Dedifferentiated amniotic fluid mesenchymal stem cell (primary cell): ENCODE measurements at regions not wholly inside any gene's neighbourhood (a gene's known extent, or its start where the extent isn't known, plus 50 kb on each side); places are given as distances from the start of the nearest gene placed in this dataset.

Experiments
- DNase-seq: peaks from one replicate; pipeline ENCODE4 v3.0.0-alpha.2; 2016; ENCODE audit errors: extremely low spot score

DNA sequence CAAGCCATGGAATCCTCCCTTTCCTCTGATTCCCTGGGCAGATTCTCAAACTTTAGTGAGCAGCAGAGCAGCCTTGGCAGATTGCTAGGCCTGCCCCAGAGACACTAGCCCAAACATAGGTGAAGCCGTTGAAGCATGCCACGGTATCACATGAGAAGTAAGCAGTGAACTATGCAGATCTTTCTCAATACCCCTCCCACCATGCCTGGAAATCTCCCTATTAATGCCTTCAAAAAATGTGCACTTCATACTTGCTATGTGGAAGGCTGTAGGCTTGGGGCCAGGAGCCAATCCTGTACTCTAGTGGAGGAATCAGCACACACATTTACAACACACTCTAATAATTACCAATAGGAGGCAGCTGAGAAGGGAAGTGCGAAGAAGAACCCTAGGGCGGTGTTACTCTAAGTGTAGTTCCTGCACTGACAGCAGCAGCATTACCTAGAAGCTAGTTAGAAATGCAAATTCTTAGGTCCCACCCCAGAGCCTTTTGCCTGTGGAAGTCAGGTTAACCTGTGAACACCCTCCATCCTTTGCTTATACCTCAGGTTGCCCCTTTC, 305.1 kb upstream of the SPRED2 start:
- DNase-seq, result no peak

DNA sequence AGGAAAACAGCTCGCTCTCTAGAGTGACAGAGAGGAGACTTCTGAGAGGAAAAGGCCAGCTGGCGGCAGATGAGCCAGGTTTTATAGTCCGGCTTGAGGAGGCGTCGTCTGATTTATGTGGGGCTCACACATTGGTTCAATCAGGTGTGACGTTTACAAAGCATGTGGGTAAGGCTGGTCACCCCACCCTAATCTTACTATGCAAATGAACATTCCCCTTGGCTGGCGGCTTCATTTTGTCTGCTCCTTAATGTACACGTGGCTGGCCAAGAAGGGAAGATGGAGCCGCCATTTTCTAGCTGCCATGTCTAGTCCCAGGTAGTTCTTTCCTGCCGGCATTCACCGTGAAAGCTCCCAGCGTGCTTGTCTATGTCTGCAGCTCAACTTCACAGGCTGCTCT, 299.1 kb upstream of the SPRED2 start:
- DNase-seq, result no peak

DNA sequence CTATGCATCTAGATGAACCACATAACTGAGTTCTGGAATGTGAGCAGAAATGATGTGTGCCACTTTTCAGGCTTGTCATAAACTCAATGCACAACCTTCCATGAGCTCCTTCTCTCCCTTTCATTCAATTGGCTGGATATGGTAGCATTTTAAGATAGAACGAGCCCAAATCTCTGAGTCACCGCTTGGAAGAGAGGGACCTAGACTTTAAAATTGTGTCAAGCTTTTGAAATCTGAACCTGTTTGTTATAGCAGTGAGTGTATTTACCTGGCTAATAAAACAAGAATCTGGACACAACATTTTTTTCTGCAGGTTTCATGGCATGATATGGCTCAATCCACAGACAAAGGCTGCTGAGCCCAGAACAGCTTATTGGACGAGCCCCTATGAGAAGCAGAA, 297.8 kb upstream of the SPRED2 start:
- no peak for DNase-seq

DNA sequence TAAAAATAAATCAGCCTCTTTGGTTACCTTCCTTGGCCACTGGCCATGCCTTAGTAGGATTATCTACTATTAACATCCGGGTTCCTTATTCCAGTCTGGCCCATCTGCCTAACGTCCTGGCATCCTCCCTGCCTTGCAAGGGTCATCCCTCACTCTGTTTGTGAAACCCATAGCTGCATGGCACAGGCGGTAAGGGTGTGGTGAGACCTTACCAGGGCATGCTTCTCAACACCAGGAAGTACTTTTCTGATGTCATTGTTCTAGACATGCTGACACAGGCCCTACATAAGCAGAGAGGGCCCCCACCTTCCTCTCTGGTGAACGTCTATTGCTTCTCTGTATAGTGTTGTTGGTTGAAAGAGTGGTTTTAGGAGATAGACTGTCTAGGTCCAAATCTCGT, 296.8 kb upstream of the SPRED2 start:
- no peak for DNase-seq

DNA sequence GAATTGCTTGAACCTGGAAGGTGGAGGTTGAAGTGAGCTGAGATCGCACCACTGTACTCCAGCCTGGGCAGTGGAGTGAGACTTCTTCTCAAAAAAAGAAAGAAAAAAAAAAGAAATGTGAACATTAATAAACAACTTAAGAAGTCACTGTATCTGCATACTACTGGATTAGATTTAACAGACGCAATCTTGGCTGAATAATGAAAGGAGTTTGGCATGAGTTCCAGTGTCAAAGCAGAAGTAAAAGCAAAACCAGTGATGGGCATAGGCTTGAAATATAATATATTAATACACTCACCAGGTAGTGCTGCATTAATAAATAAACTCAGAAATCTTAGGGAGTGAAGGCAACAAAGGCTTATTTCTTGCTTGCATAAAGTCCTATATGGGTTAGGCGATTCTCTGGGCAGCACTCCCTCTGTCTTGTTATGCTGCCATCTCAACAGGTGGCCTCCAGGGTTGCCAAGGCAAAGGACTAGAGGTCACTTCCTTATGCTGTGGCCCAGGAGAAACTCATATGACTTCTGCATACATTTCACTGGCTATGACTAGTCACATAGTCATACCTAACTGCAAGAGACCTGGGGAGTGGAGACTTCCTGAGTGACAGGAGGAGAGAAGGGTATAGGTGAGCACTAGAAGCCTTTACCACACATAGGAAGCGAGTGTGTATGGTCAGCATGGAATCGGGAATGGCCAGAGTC, 296.2 kb upstream of the SPRED2 start:
- DNase-seq, result no peak

DNA sequence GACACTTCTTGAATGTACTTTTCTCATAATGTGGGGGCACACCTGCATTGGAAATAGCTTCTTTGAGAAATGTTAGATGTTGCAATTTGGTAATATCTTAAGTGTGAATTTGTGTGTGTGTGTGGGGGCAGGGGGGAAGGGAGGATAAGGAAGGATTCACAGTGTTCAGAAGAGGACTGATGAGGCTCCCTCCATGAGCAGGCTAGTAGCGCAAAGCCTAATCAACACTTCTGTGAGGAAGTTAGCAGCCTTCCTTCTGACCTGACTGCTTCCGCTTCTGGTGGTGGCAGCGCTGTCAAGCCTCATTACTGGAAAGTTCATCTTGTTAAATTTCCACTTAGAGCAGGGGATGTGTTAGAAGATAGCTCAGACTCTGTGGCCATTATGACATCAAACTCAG, 295.4 kb upstream of the SPRED2 start:
- no peak for DNase-seq

DNA sequence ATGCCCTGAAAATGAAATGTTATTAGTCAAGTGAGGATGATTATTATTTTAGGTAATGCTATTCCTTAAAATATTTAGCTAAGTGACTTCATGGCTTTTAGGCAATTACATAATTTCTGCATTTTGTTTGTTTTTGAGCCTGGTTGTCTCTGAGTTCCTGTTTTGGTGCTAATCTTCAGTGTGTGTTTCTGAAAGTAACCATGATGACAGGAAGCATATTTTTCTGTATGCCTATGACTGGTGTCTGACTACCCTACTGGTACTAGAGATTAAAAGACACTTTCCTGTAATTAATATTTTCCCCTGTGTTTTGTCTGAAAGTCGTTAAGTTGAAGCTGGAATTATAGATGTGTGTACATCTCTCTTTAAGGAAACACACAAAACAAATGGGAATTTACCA, 295.0 kb upstream of the SPRED2 start:
- no peak for DNase-seq

DNA sequence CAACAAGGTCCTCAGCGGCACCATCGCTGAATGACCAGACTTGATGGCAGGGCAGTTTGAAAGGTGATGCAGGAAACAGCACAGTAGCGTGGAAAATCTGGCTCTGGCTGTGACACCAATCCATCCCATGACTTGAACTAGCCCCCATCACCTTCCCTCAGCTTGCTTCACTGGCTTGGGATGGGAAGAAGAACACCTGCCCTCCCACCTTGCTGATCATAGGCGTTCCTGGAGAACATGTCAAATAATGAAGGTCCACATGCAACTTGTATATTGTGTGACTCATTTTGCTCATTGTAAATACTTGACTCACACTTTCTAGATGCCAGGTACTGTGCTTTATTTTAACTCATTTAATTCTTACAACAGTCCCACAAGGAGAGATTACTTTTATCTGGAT, 292.4 kb upstream of the SPRED2 start:
- no peak for DNase-seq

DNA sequence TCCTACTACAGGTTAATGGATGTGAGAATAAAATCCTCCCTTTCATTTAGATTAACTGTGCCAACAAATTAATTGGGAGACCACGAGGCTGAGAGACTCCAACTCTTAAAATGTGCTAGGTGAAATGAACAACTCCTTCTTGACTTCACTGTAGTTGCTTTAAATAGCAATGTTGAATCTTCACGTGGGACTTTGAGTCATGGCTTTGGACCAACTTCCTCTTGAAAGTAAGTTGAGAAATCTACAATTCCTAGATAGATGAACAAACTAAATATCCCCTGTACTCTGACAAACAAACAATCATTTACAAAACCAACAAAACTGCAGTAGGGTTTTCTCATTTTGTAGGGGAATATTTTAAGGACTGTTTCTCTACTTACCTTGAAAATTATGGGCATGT, 291.9 kb upstream of the SPRED2 start:
- no peak for DNase-seq

DNA sequence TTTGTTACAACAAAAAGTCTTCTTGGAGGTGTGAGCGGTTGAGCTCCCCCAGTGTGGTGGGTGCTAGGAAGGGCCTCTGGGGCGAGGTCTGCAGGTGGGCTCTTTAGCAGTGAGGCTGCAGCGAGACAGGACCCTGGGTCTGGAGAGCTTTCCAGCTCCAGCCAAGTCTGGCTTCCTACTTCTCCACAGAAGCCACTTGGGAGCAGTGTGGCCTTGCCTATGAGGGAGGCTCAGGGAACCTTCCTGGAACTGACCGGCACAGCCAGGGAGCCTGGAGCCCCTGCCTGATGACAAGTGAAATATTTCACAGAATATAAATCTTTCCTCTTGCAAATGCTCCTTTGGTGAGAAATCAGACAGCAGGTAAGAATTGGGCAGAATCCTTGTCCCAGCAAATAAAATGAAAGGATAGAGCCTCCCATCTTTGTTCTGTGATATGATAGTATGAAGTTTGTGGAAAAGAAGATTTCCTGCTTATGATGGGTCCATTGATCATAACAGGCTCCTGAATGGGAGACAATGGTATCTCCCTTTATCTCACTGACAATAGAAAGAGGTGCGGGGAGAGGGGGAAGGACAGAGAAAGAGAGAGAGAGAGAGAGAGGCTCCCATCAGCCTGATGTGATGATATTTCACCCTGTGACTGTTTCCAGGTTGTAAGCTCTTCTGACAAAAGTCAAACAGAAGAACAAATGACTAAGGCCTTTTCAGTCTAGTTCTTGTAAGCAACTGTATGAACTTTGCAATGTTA, 289.8 kb upstream of the SPRED2 start:
- DNase-seq, result no peak

DNA sequence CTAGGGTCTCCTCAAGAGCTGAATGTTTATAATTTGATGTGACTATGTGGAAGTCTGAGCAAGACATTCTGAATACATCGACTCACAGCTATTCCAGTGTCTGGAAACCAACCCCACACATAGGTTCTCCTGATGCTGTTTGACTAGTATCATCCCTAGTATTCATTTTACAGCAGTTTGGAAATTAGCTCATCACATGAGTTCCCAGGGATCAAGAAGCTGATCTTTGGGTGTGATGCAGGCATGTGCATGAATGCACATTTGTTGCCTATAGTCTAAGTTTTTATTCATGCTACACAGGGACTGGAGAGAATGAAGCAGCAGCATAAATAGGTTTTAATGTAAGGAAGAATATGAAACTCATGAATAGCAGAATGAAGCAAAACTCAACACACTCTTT, 284.3 kb upstream of the SPRED2 start:
- no peak for DNase-seq

DNA sequence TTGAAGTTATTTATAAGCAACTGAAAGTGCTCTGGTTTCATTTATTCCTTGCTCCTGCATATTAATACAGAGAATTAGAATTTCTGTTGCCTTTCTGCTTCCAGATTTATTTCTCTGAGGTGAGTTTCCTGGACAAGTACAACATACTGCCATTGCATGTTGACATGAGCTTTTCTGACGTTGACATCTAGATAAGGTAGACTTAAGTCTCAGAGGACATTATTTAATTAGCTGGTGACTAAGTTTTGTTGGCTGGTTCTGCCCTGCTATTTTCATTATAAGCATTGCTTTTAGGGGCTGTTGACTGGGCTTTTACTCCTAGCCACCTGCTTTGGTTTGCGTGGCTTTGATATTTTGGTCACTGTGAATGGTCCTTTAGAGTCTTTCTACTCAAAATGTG, 282.9 kb upstream of the SPRED2 start:
- no peak for DNase-seq

DNA sequence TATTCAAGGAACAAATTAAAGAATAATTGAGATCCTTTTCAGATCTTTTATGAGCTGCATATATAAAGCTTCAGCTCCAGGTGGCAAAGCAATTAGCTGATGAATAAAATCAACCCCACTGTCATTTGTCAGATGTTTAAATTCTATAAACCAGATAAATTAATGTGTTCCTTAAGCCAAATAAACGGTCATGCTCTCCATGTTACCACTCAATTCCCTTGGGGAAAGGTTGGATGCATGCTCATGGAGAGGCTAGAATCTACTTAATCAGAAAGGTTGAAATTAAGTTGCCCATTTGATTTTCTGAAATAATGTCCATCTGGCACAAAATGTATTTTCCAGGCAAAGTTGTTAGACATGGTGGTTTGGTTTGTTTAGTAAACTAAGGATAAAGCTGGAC, 282.5 kb upstream of the SPRED2 start:
- no peak for DNase-seq

DNA sequence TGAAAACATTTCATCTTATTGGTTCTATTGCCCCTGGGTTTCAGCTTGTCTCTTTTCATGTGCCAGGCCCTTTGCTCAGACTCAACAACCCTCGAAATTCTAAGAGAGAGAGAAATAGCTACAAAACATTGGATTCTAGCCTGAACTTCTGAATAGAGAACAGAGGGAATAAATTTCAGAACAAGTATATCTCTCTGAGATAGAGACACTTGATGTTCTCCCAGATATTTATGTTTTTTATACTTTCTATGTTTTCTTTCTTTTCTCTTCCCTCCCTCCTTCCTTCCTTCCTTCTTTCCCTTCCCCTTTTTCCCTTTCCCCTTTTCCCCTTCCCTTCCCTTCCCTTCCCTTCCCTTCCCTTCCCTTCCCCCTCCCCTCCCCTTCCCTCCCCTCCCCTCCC, 279.5 kb upstream of the SPRED2 start:
- no peak for DNase-seq

DNA sequence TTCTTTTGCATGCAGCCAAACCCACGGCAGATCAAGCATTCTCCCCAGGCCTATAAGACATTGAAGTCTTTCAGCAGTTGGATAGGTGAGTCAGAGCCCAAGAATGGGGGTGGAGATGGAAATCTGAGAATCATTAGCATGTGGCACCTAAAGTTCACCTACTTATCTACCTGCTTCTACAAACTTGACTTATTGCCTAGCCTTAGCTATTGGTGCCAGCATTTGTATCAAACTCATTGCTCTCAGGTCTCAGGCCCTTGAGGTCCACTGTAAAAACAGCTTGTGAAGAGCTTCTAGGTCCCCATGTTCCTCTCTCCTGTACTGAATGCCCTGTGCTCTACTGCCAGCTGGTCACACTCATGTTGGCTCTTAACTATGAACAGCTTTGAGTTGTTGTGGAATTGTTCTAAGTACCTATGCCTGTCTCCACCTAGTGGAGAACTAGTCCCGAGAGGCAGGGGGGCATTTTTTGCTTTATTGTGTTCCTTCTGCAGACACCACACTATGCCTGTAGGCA, 278.4 kb upstream of the SPRED2 start:
- no peak for DNase-seq

DNA sequence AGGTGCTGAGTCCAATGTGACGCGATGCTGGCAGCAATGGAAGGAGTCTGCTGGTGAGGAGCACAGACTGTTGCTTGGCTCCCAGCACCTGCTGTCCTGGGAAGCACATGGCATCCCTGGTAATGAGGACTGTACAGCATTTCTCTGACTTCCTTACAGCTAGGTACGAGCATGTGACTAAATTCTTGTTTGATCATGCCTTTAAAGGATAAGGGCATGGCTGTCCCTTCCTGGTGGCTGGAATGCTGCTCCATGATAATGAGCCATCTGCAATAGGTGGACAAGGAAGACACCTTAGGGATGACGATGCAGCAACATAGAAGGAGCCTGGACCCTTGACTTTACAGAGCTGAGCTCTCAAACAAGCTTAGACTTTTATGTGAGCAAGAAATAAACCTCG, 278.0 kb upstream of the SPRED2 start:
- no peak for DNase-seq

DNA sequence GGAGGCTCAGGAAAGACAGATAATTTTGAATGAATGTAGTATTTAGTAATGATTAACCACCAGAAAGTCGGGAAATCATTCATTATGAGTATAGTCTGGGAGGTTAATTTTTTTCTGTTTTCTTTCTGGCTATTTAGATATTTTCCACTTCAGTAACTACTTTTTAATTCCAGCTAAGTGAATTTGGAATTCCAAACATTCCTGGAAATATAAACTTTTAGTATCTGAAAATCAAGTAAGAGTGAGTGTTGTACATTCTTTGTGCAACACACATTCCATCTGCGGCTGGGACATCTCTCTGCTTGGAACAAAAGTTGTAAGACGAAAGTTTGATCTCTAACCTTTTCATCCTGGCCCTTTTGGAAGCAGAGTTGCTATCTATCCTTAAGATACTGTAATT, 275.7 kb upstream of the SPRED2 start:
- DNase-seq, result peak; percentile 36

DNA sequence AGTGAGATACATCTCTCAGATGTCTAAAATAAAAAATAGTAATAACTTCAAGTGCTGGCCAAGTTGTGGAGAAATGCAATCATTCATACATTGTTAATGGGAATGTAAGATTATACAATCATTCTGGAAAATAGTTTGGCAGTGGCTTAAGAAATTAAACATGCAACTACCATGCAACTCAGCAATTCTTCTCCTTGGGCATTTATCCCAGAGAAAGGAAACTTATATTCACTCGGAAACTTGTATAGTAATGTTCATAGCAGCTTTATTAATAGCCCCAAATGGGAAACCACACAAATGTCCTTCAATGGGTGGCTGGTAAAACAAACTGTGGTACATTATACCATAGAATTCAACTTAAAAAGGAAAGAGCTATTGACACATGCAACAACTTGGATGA, 274.0 kb upstream of the SPRED2 start:
- no peak for DNase-seq

DNA sequence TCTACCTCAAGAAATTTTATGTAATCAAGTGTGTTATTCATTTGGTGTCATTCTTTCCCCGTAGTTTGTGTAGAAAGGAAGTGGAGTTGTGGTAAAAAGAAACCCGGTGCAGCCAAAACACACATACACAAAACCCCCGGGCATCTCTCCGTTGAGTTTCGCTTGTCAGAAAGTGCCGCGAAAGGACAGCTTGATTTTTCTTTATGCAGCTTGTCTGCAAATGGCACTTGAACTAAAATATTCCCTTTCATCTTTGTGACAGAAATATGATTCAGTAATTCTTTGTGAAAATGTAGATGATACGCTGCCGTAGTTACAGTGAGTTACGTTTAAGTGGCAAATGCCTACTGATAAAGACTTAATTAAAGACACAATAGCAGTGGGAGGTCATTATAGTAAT, 268.8 kb upstream of the SPRED2 start:
- no peak for DNase-seq

DNA sequence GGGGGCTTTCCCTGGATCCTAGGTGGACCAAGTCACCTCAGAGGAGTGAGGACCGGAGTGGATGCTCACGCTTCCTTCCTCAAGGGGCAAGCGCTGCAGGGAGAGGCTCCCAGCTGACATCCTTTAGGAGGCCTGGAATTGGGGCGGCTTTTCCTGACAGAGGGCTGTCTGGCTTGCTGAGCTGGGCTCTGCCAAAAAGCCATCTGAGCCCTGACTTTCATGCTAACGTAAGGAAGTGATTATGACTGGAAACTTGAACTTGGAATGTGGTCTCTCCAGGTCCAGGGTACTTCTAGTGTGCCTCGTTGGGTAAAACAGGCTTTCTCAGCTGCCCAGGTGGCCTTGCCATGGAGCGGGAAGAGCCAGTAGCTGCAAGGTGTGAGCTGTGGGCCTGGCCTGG, 268.3 kb upstream of the SPRED2 start:
- no peak for DNase-seq

DNA sequence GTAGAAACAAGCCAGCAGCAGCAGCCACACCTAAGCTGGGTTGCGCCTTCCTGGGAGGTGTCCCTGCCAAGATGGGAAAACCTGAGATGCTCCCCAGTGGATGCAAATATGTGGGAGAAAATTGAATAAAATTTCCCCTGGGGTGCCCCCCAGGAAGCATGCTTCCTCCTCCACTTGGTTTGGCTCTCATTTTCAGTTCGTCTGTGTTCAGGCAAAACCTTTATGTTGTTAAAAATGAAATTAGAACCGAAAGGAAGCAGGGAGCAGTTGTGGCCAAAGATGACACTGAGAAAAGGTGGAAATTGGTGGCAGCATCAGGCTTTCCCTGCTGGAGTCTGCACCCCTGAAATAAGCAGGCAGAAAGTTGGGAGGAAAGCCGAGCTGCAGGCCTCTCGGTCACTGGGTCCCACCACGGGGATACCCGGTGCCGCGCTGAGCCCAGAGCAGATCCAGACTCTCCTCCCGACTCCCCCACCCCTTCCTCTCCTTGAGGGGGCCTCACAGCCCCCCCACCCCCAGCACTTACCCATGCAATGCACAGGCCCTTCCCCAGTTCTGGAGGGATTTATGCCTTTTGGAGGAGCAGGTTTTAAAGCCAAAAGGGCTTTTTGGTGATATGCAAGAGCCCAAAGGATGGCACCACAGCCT, 267.7 kb upstream of the SPRED2 start:
- no peak for DNase-seq

DNA sequence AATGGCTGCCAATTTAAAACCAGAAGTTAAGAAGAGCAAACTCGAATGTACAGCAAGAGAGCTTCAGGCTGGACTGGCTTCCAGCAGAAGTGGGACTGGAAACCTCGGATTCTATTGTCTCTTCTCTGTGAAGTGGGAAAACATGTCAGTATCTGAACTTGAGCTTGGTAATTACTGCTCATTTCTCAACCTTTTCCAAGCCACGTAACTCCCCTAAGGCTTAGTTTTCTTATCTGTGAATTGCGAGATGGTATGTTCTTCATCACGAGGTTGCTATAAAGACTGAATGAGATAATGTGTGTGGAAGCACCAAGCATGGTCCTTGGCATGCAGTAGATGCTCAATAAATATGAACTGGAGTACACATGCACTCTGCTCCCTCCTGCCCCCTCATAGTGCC, 259.4 kb upstream of the SPRED2 start:
- DNase-seq, result no peak
